A549 (cell line): ENCODE measurements at regions not wholly inside any gene's neighbourhood (a gene's known extent, or its start where the extent isn't known, plus 50 kb on each side); places are given as distances from the start of the nearest gene placed in this dataset.

Experiments
- ATAC-seq, 2 experiments: fragments of 200-7000 bp in 1 of 2; fragments of >200 bp in 1 of 2; cut with Nextera tagmentation in 1 of 2; cut with Tn5 transposase in 1 of 2; 3 replicates each; pipeline versions ENCODE4 v1.8.0 to v1.9.1; 2018 to 2020; ENCODE audit warnings: mild to moderate bottlenecking in 1 of 2, moderate library complexity in 1 of 2
- CTCF ChIA-PET: fragments of 300-600 bp; sonication (Branson Sonifier 250); formaldehyde crosslinking; extraction: SDS; loops from one replicate; lab custom pipeline; 2021; ENCODE audit warnings: antibody characterized with exemption, inconsistent platforms; lab: Yijun Ruan, JAX
- POLR2A ChIA-PET: fragments of 350-600 bp; formaldehyde crosslinking; extraction: SDS; loops from one replicate; lab custom pipeline; 2021; ENCODE audit warnings: antibody characterized with exemption, inconsistent platforms; lab: Yijun Ruan, JAX
- DNase-seq, 2 experiments: peaks; one replicate each; pipeline versions ENCODE4 v3.0.0 to v3.0.0-alpha.2; 2011 to 2016; ENCODE audit warnings: low read depth in 1 of 2, low spot score in 1 of 2
- FAIRE-seq: peaks from 2 replicates; lab custom pipeline; 2011; peaks lifted over from hg19 to GRCh38; lab: Jason Lieb, UNC
- H3K27ac ChIP-seq, 2 experiments: fragments of >200 bp; sonication (Bioruptor Twin); formaldehyde crosslinking; 3 replicates each; pipeline ENCODE4 v1.5.1; 2016 to 2017
- H3K4me1 ChIP-seq: fragments of >200 bp; sonication (Bioruptor Twin); formaldehyde crosslinking; 3 replicates; pipeline ENCODE4 v1.6.1; 2016
- H3K4me2 ChIP-seq: fragments of >200 bp; sonication (Bioruptor Twin); formaldehyde crosslinking; 3 replicates; pipeline ENCODE4 v1.6.1; 2016
- H3K4me3 ChIP-seq: fragments of >200 bp; sonication (Bioruptor Twin); formaldehyde crosslinking; 3 replicates; pipeline ENCODE4 v1.5.1; 2016
- H3K9me3 ChIP-seq: fragments of >200 bp; sonication (Bioruptor Twin); formaldehyde crosslinking; 3 replicates; pipeline ENCODE4 v1.6.1; 2016
- BCL3 ChIP-seq: fragments of >200 bp; sonication (Bioruptor Twin); formaldehyde crosslinking; IDR thresholded peaks from 3 replicates; pipeline ENCODE4 v1.6.1; 2016
- CHD2 ChIP-seq: fragments of 150-350 bp; IDR thresholded peaks from 2 replicates; pipeline ENCODE4 v1.6.1; 2014; ENCODE audit warnings: low read length; ENCODE audit not compliant: partially characterized antibody
- EHF ChIP-seq: fragments of 250-450 bp; sonication (Bioruptor Pico); IDR thresholded peaks from 2 replicates; pipeline ENCODE4 v1.5.0; 2020; ENCODE audit warnings: mild to moderate bottlenecking
- EP300 ChIP-seq, 2 experiments: fragments of >200 bp; sonication (Bioruptor Twin); formaldehyde crosslinking; IDR thresholded peaks; 2 replicates in 1 of 2; 3 replicates in 1 of 2; pipeline ENCODE4 v1.6.1; 2016 to 2017
- ESRRA ChIP-seq: fragments of 150-350 bp; IDR thresholded peaks from 2 replicates; pipeline ENCODE4 v1.6.1; 2014; ENCODE audit warnings: mild to moderate bottlenecking, low read length, borderline replicate concordance
- FOSB ChIP-seq: fragments of 250-450 bp; sonication (Bioruptor Pico); IDR thresholded peaks from 2 replicates; pipeline ENCODE4 v1.5.0; 2020; ENCODE audit warnings: mild to moderate bottlenecking, moderate library complexity
- HDAC2 ChIP-seq: fragments of 200-600 bp; sonication (generic); IDR thresholded peaks from 2 replicates; pipeline ENCODE4 v1.6.1; 2016
- HOXA7 ChIP-seq: fragments of 250-450 bp; sonication (Bioruptor Pico); IDR thresholded peaks from 2 replicates; pipeline ENCODE4 v1.5.0; 2020; ENCODE audit warnings: mild to moderate bottlenecking, moderate library complexity
- HOXB5 ChIP-seq: fragments of 250-450 bp; sonication (Bioruptor Pico); IDR thresholded peaks from 2 replicates; pipeline ENCODE4 v1.5.0; 2020; ENCODE audit warnings: mild to moderate bottlenecking, moderate library complexity
- JUN ChIP-seq, 2 experiments: fragments of >200 bp; sonication (Bioruptor Twin); formaldehyde crosslinking; IDR thresholded peaks; 2 replicates in 1 of 2; 3 replicates in 1 of 2; pipeline ENCODE4 v1.6.1; 2016 to 2017
- JUNB ChIP-seq: fragments of >200 bp; sonication (Bioruptor Twin); formaldehyde crosslinking; IDR thresholded peaks from 2 replicates; pipeline ENCODE4 v1.6.1; 2016
- KDM1A ChIP-seq: fragments of 200-600 bp; sonication (generic); IDR thresholded peaks from 2 replicates; pipeline ENCODE4 v1.6.1; 2016; ENCODE audit warnings: low read depth, mild to moderate bottlenecking
- MAFK ChIP-seq: fragments of 450-650 bp; IDR thresholded peaks from 2 replicates; pipeline ENCODE4 v1.6.1; 2014; ENCODE audit not compliant: partially characterized antibody
- MAX ChIP-seq: IDR thresholded peaks from 2 replicates; pipeline ENCODE4 v1.6.1; 2012
- MAZ ChIP-seq: fragments of 150-350 bp; IDR thresholded peaks from 2 replicates; pipeline ENCODE4 v1.6.1; 2014; ENCODE audit warnings: antibody characterized with exemption, low read depth, low read length, borderline replicate concordance
- POLR2A ChIP-seq: IDR thresholded peaks from 2 replicates; pipeline ENCODE4 v1.6.1; 2012; ENCODE audit warnings: mild to moderate bottlenecking, low read length
- POLR2AphosphoS2 ChIP-seq: conservative IDR thresholded peaks from 2 replicates; pipeline ENCODE4 v1.6.1; 2012; ENCODE audit warnings: low read length, improper control_type of control experiment, inconsistent platforms
- RAD21 ChIP-seq, 2 experiments: fragments of >200 bp in 1 of 2; sonication (Bioruptor Twin) in 1 of 2; formaldehyde crosslinking in 1 of 2; IDR thresholded peaks in 1 of 2; conservative IDR thresholded peaks in 1 of 2; 2 replicates in 1 of 2; 3 replicates in 1 of 2; pipeline ENCODE4 v1.6.1; 2012 to 2018; ENCODE audit warnings: inconsistent platforms in 1 of 2
- RFX5 ChIP-seq: fragments of 450-650 bp; IDR thresholded peaks from 2 replicates; pipeline ENCODE4 v1.7.1; 2014; ENCODE audit warnings: antibody characterized with exemption, mild to moderate bottlenecking, moderate library complexity
- RNF2 ChIP-seq: fragments of 200-600 bp; sonication (generic); IDR thresholded peaks from 2 replicates; pipeline ENCODE4 v1.6.1; 2016; ENCODE audit warnings: low read depth, mild to moderate bottlenecking, antibody characterized with exemption, moderate library complexity, borderline replicate concordance
- TP53 ChIP-seq: fragments of 250-450 bp; sonication (Bioruptor Pico); IDR thresholded peaks from 2 replicates; pipeline ENCODE4 v1.5.0; 2021; ENCODE audit warnings: mild to moderate bottlenecking, moderate library complexity
- ZC3H11A ChIP-seq: fragments of 450-650 bp; IDR thresholded peaks from 2 replicates; pipeline ENCODE4 v1.6.1; 2014; ENCODE audit warnings: antibody characterized with exemption, mild to moderate bottlenecking
- ZSCAN20 ChIP-seq: fragments of 250-450 bp; sonication (Bioruptor Pico); IDR thresholded peaks from 2 replicates; pipeline ENCODE4 v1.8.0; 2022; ENCODE audit warnings: mild to moderate bottlenecking, moderate library complexity
- WGBS: methylation state at CpG from one replicate; pipeline ENCODE4 v1.1.6; 2017; ENCODE audit errors: missing lambda C conversion rate; 5-methylcytosine and 5-hydroxymethylcytosine counted together
- TF ChIP-seq, protein P1 (sequence below): fragments of 250-450 bp; sonication (Bioruptor Pico); IDR thresholded peaks from 2 replicates; pipeline ENCODE4 v1.5.0; 2021; ENCODE audit warnings: mild to moderate bottlenecking, moderate library complexity, borderline replicate concordance
- TF ChIP-seq, protein P2 (sequence below): fragments of >200 bp; sonication (Bioruptor Twin); formaldehyde crosslinking; IDR thresholded peaks from 2 replicates; pipeline ENCODE4 v1.6.1; 2016
- TF ChIP-seq, protein P3 (sequence below): fragments of >200 bp; sonication (Bioruptor Twin); formaldehyde crosslinking; IDR thresholded peaks from 3 replicates; pipeline ENCODE4 v1.5.1; 2016

- DNase-seq (no peak), FAIRE-seq (no peak)
- H3K4me2 ChIP-seq: no peak overlapping the region
- TF ChIP-seq, protein P1, sequence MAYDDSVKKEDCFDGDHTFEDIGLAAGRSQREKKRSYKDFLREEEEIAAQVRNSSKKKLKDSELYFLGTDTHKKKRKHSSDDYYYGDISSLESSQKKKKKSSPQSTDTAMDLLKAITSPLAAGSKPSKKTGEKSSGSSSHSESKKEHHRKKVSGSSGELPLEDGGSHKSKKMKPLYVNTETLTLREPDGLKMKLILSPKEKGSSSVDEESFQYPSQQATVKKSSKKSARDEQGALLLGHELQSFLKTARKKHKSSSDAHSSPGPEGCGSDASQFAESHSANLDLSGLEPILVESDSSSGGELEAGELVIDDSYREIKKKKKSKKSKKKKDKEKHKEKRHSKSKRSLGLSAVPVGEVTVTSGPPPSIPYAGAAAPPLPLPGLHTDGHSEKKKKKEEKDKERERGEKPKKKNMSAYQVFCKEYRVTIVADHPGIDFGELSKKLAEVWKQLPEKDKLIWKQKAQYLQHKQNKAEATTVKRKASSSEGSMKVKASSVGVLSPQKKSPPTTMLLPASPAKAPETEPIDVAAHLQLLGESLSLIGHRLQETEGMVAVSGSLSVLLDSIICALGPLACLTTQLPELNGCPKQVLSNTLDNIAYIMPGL: no peak
- TF ChIP-seq ZC3H11A: no peak
- no peak for TF ChIP-seq MAFK
- TF ChIP-seq POLR2A: no peak
- no peak for TF ChIP-seq HDAC2
- TF ChIP-seq MAZ: no peak
- TF ChIP-seq ESRRA: no peak
- TF ChIP-seq, all 56 proteins: peak for 0
- no peaks in the 10 kb centered on the region for H3K9me3 ChIP-seq
- WGBS: 74% methylated on average over 3 of the region's 3 CpGs
- H3K27ac ChIP-seq: no peak overlapping the region
- no peak for ATAC-seq
- POLR2A ChIA-PET: no interaction called here
- H3K4me1 ChIP-seq: no peaks in the 10 kb centered on the region
- CTCF ChIA-PET: no interaction called here
- H3K4me3 ChIP-seq: no peak overlapping the region
Observed at GRCh38 chr4:72671980-72672379, 103.0 kb upstream of the ADAMTS3 start.

DNA sequence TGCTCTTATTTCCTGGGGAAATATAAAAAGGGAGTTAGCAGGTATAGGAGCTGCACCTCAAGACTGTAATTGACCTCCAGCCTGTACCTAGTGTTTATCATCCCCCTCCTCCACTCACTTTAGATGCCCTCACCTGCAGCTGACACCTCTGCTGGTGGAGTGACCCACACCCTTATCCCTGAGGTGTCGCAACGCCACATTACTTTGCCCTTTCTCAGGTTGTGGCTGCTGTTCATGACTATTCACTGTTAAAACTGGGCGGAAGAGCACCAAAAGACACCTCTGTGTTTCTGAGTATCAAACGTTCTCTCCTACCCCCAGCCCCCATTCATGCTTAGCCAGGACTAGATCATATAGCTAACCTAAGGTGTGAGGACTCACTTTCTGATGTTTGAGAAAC is 101.5 kb upstream of the ADAMTS3 start:
- Histone ChIP-seq H3K4me1 (no peaks in the 10 kb centered on the region), H3K4me2 (no peak overlapping the region), H3K27ac (no peak overlapping the region), H3K4me3 (no peak overlapping the region), H3K9me3 (no peaks in the 10 kb centered on the region)
- 7% methylated on average over 4 of the region's 4 CpGs for WGBS
- no peak for FAIRE-seq
- TF ChIP-seq MAZ (no peak), TP53 (no peak), RAD21 (conservative IDR thresholded peaks at IDR 0.05 in 1 of 2, IDR thresholded peaks at IDR 0.05 in 1 of 2) (no peak), EP300 (IDR thresholded peaks at IDR 0.05) (no peak), ZSCAN20 (CRISPR knock-in tag) (no peak), MAFK (no peak), RFX5 (no peak), FOSB (CRISPR knock-in tag) (no peak), CHD2 (no peak), HOXB5 (no peak), ESRRA (no peak), HOXA7 (CRISPR knock-in tag) (no peak), RNF2 (no peak)
- no peak for ATAC-seq
- no peak for DNase-seq
- POLR2A ChIA-PET: no interaction called here
- CTCF ChIA-PET: no interaction called here

GRCh38 chr4:72666910-72667309 is 97.9 kb upstream of the ADAMTS3 start:
- H3K4me1 ChIP-seq: no peaks in the 10 kb centered on the region
- TF ChIP-seq ZC3H11A (no peak), POLR2AphosphoS2 (no peak), KDM1A (no peak), JUN (IDR thresholded peaks at IDR 0.05) (no peak), MAZ (no peak), MAX (no peak), ESRRA (no peak), JUNB (no peak), BCL3 (no peak), EHF (CRISPR knock-in tag) (no peak)
- TF ChIP-seq, protein P2, sequence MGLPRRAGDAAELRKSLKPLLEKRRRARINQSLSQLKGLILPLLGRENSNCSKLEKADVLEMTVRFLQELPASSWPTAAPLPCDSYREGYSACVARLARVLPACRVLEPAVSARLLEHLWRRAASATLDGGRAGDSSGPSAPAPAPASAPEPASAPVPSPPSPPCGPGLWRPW: no peak
- TF ChIP-seq, protein P3, sequence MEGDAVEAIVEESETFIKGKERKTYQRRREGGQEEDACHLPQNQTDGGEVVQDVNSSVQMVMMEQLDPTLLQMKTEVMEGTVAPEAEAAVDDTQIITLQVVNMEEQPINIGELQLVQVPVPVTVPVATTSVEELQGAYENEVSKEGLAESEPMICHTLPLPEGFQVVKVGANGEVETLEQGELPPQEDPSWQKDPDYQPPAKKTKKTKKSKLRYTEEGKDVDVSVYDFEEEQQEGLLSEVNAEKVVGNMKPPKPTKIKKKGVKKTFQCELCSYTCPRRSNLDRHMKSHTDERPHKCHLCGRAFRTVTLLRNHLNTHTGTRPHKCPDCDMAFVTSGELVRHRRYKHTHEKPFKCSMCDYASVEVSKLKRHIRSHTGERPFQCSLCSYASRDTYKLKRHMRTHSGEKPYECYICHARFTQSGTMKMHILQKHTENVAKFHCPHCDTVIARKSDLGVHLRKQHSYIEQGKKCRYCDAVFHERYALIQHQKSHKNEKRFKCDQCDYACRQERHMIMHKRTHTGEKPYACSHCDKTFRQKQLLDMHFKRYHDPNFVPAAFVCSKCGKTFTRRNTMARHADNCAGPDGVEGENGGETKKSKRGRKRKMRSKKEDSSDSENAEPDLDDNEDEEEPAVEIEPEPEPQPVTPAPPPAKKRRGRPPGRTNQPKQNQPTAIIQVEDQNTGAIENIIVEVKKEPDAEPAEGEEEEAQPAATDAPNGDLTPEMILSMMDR: no peak
- DNase-seq (no peak), ATAC-seq (no peak), FAIRE-seq (no peak)
- POLR2A ChIA-PET: no interaction called here
- CTCF ChIA-PET: no interaction called here
- 73% methylated on average over 9 of the region's 9 CpGs for WGBS
- H3K4me2 ChIP-seq: no peak overlapping the region
- no peak overlapping the region for H3K4me3 ChIP-seq
- no peaks in the 10 kb centered on the region for H3K9me3 ChIP-seq
- H3K27ac ChIP-seq: no peak overlapping the region
